Kidney epithelial cell (primary cell): ENCODE measurements at regions not wholly inside any gene's neighbourhood (a gene's known extent, or its start where the extent isn't known, plus 50 kb on each side); places are given as distances from the start of the nearest gene placed in this dataset.

Source experiments
- DNase-seq: peaks from one replicate; pipeline ENCODE4 v3.0.0-alpha.2; 2010; ENCODE audit warnings: low read depth
- H3K27me3 ChIP-seq: 2 replicates; pipeline ENCODE4 v1.6.0; 2011; ENCODE audit warnings: low read length; ENCODE audit not compliant: control insufficient read depth, insufficient read depth
- H3K36me3 ChIP-seq: 2 replicates; pipeline ENCODE4 v1.5.1; 2011; ENCODE audit warnings: low read length; ENCODE audit not compliant: control insufficient read depth, insufficient read depth
- H3K4me3 ChIP-seq: 2 replicates; pipeline ENCODE4 v1.5.1; 2011; ENCODE audit warnings: low read depth, mild to moderate bottlenecking, control low read depth, low read length
- CTCF ChIP-seq: IDR thresholded peaks from 2 replicates; pipeline ENCODE4 v1.5.1; 2011; ENCODE audit warnings: mild to moderate bottlenecking, moderate library complexity, low read length, control low read depth, inconsistent platforms; ENCODE audit not compliant: insufficient read depth, poor library complexity, severe bottlenecking

DNA sequence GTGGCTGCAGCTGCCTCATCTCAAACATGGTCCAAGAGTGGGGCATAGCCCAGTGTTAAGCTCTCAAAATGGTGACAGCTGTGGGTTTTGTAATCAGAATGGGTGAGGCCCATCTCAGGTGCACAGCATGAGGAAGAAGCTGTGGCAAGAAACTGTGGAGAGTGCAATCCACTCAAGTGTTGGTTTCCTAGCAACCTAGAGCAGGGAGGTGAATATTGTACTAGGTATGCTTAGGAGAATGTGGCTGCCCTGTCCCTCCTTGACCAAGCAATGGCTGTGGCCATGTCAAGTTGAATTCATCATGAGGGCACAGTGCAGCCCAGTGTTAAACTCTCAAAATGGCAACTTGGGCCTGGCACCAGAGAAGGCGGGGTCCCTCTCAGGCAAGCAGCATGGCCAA, 160.5 kb upstream of the KCNN2 start:
- no peak for TF ChIP-seq CTCF
- no peaks in the 10 kb centered on the region for H3K36me3 ChIP-seq
- DNase-seq, result no peak
- H3K4me3 ChIP-seq, result no peak overlapping the region
- H3K27me3 ChIP-seq, result no peaks in the 10 kb centered on the region

- Histone ChIP-seq H3K4me3 (no peak overlapping the region), H3K36me3 (no peaks in the 10 kb centered on the region), H3K27me3 (no peaks in the 10 kb centered on the region)
- no peak for DNase-seq
- TF ChIP-seq CTCF, result no peak
Observed at GRCh38 chr5:114204923-114205322, 156.9 kb upstream of the KCNN2 start.

GRCh38 chr5:114206640-114207039, 155.2 kb upstream of the KCNN2 start:
- no peaks in the 10 kb centered on the region for H3K36me3 ChIP-seq
- no peak for DNase-seq
- no peak for TF ChIP-seq CTCF
- no peaks in the 10 kb centered on the region for H3K27me3 ChIP-seq
- no peak overlapping the region for H3K4me3 ChIP-seq

GRCh38 chr5:114207615-114208014, 154.3 kb upstream of the KCNN2 start:
- no peaks in the 10 kb centered on the region for H3K27me3 ChIP-seq
- no peak for TF ChIP-seq CTCF
- H3K36me3 ChIP-seq, result no peaks in the 10 kb centered on the region
- no peak for DNase-seq
- H3K4me3 ChIP-seq, result no peak overlapping the region

DNA sequence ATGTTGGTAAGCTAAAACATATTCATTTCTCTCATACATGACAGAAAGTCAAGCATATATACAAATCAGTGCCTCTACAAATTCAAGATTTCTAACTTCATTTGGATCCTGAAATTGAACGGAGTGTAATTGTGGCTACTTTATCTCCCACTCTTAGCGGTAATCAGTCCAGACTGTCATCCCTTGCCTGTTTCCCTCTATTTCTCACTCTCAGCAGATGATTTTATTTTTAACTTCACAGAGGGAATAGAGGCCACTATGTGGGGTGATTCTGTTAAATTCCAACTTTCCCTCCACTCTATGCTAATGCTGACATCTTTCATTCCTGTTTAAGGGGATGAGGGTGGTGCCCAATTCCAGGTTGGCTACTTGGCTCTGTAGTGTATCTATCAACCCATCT, 153.8 kb upstream of the KCNN2 start:
- TF ChIP-seq CTCF, result no peak
- Histone ChIP-seq H3K27me3 (no peaks in the 10 kb centered on the region), H3K36me3 (no peaks in the 10 kb centered on the region), H3K4me3 (no peak overlapping the region)
- DNase-seq, result no peak

GRCh38 chr5:114208588-114208987, 153.3 kb upstream of the KCNN2 start:
- no peak for TF ChIP-seq CTCF
- H3K4me3 ChIP-seq, result no peak overlapping the region
- no peaks in the 10 kb centered on the region for H3K27me3 ChIP-seq
- H3K36me3 ChIP-seq, result no peaks in the 10 kb centered on the region
- DNase-seq, result no peak
